GM13976 (cell line): ENCODE measurements at regions not wholly inside any gene's neighbourhood (a gene's known extent, or its start where the extent isn't known, plus 50 kb on each side); places are given as distances from the start of the nearest gene placed in this dataset.

Experiments used
- DNase-seq: peaks from one replicate; pipeline ENCODE4 v3.0.0; 2012; ENCODE audit warnings: low spot score
- CTCF ChIP-seq: IDR thresholded peaks from 2 replicates; pipeline ENCODE4 v1.5.1; 2012; ENCODE audit warnings: borderline replicate concordance, mild to moderate bottlenecking; ENCODE audit not compliant: insufficient read depth; ENCODE audit errors: extremely low read depth, missing control alignments, control extremely low read depth
- in situ Hi-C: fragments of 300-500 bp; cut with MboI; formaldehyde crosslinking; loops from one replicate; pipeline ENCODE4 v1.12.0; 2022; ENCODE audit warnings: low sequenced_read_pairs, mixed read lengths, inconsistent platforms; ENCODE audit not compliant: unreplicated experiment

GRCh38 chr19:27758626-27759505 lies 1454.1 kb downstream of the UQCRFS1 start:
- TF ChIP-seq CTCF, result no peak
- in situ Hi-C loops, result no loop called here

GRCh38 chr19:27754700-27755099 lies 1458.3 kb downstream of the UQCRFS1 start:
- in situ Hi-C loops, result no loop called here
- no peak for TF ChIP-seq CTCF
- no peak for DNase-seq

More at GRCh38 chr19:27758626-27759505, 1454.1 kb downstream of the UQCRFS1 start:
- no peak for DNase-seq

- no peak for DNase-seq
- in situ Hi-C loops, result no loop called here
- TF ChIP-seq CTCF, result no peak
Measured at GRCh38 chr19:27753622-27754021, 1459.3 kb downstream of the UQCRFS1 start.

GRCh38 chr19:27752530-27753184 lies 1460.3 kb downstream of the UQCRFS1 start:
- in situ Hi-C loops, result no loop called here
- TF ChIP-seq CTCF, result no peak

GRCh38 chr19:27751044-27751391 lies 1461.9 kb downstream of the UQCRFS1 start:
- in situ Hi-C loops, result no loop called here
- DNase-seq, result no peak
- no peak for TF ChIP-seq CTCF

More at GRCh38 chr19:27752530-27753184, 1460.3 kb downstream of the UQCRFS1 start:
- no peak for DNase-seq

GRCh38 chr19:27750391-27751043 lies 1462.4 kb downstream of the UQCRFS1 start:
- in situ Hi-C loops, result no loop called here
- TF ChIP-seq CTCF, result no peak
- DNase-seq, result no peak
